Natural killer cell (primary cell): ENCODE measurements at regions not wholly inside any gene's neighbourhood (a gene's known extent, or its start where the extent isn't known, plus 50 kb on each side); places are given as distances from the start of the nearest gene placed in this dataset.

ENCODE experiments used
- ATAC-seq, 3 donors: fragments of 150-1000 bp in 2 of 3; fragments of 200-7000 bp in 1 of 3; cut with Tn5 transposase; 1 replicate in 1 of 3; 2 replicates in 2 of 3; pipeline ENCODE4 v1.10.0; 2021; ENCODE audit warnings: mild to moderate bottlenecking in 2 of 3, moderate library complexity in 2 of 3
- DNase-seq, 2 donors: peaks; one replicate each; pipeline versions ENCODE4 v3.0.0 to v3.0.0-alpha.2; 2013 to 2021; ENCODE audit warnings: mixed read lengths in 1 of 2
- H3K27ac ChIP-seq: one replicate; pipeline ENCODE4 v1.5.1; 2013; ENCODE audit warnings: mild to moderate bottlenecking, low read length
- H3K27me3 ChIP-seq: one replicate; pipeline ENCODE4 v1.6.1; 2013; ENCODE audit warnings: low read length; ENCODE audit not compliant: control insufficient read depth, insufficient read depth
- H3K36me3 ChIP-seq: one replicate; pipeline ENCODE4 v1.6.1; 2013; ENCODE audit warnings: low read length; ENCODE audit not compliant: control insufficient read depth, insufficient read depth
- H3K4me1 ChIP-seq: one replicate; pipeline ENCODE4 v1.6.1; 2013; ENCODE audit warnings: low read length; ENCODE audit not compliant: control insufficient read depth, insufficient read depth
- H3K4me3 ChIP-seq: one replicate; pipeline ENCODE4 v1.5.1; 2013; ENCODE audit warnings: low read length
- H3K9me3 ChIP-seq: one replicate; pipeline ENCODE4 v1.6.1; 2013; ENCODE audit warnings: low read length; ENCODE audit not compliant: control insufficient read depth, insufficient read depth
- H3K27ac Mint-ChIP-seq, 2 donors: one replicate each; pipeline ENCODE4 v1.8.0; 2022; ENCODE audit warnings: mild to moderate bottlenecking in 2 of 2, mixed read lengths in 2 of 2, moderate library complexity in 1 of 2
- H3K27me3 Mint-ChIP-seq, 2 donors: one replicate each; pipeline ENCODE4 v1.8.0; 2022; ENCODE audit warnings: low read depth in 2 of 2, mixed read lengths in 2 of 2
- H3K36me3 Mint-ChIP-seq: one replicate; pipeline ENCODE4 v1.8.0; 2022; ENCODE audit warnings: mixed read lengths
- H3K4me1 Mint-ChIP-seq, 2 donors: one replicate each; pipeline ENCODE4 v1.8.0; 2022; ENCODE audit warnings: mixed read lengths in 2 of 2
- H3K4me3 Mint-ChIP-seq: one replicate; pipeline ENCODE4 v1.8.0; 2022; ENCODE audit warnings: mild to moderate bottlenecking, moderate library complexity, mixed read lengths
- H3K9me3 Mint-ChIP-seq, 2 donors: one replicate each; pipeline ENCODE4 v1.8.0; 2022; ENCODE audit warnings: mixed read lengths in 2 of 2
- WGBS: methylation state at CpG from one replicate; pipeline ENCODE4 v1.1.7; 2013; ENCODE audit warnings: missing lambda C conversion rate; ENCODE audit not compliant: insufficient coverage; 5-methylcytosine and 5-hydroxymethylcytosine counted together
- intact Hi-C: fragments of 100-400 bp; cut with micrococcal nuclease; formaldehyde crosslinking; loops from one replicate; pipeline ENCODE4 v1.14.2; 2022
- TF ChIP-seq, protein P1 (sequence below): fragments of 200-600 bp; IDR thresholded peaks from one replicate; pipeline ENCODE4 v1.8.0; 2022; ENCODE audit warnings: antibody characterized with exemption

DNA sequence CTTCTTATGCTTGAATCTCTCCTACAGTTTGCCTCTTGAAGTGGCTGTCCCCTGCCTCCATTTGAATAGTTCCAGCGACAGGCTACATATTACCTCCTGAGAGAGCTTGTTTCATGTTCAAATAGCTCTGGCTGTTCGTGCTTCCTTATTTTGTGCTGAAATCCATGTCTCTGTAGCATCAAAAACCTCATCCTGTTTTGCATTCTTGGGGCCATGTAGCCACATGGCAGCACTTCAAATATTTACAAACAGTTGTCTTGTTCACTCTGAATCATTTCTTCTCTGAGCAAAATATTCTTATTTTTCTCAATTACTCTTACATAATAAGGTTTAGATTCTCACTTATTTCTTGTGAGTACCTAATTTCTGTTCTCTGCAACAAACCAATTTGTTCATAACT, 1243.1 kb upstream of the NXPH2 start:
- H3K27ac Mint-ChIP-seq = no peak overlapping the region
- intact Hi-C loops = no loop called here
- no peaks in the 10 kb centered on the region for H3K27me3 Mint-ChIP-seq
- no peak overlapping the region for H3K4me3 Mint-ChIP-seq
- Histone ChIP-seq H3K27me3 (no peaks in the 10 kb centered on the region), H3K9me3 (no peaks in the 10 kb centered on the region), H3K4me1 (no peaks in the 10 kb centered on the region), H3K27ac (no peak overlapping the region), H3K36me3 (no peaks in the 10 kb centered on the region), H3K4me3 (no peak overlapping the region)
- TF ChIP-seq, protein P1, sequence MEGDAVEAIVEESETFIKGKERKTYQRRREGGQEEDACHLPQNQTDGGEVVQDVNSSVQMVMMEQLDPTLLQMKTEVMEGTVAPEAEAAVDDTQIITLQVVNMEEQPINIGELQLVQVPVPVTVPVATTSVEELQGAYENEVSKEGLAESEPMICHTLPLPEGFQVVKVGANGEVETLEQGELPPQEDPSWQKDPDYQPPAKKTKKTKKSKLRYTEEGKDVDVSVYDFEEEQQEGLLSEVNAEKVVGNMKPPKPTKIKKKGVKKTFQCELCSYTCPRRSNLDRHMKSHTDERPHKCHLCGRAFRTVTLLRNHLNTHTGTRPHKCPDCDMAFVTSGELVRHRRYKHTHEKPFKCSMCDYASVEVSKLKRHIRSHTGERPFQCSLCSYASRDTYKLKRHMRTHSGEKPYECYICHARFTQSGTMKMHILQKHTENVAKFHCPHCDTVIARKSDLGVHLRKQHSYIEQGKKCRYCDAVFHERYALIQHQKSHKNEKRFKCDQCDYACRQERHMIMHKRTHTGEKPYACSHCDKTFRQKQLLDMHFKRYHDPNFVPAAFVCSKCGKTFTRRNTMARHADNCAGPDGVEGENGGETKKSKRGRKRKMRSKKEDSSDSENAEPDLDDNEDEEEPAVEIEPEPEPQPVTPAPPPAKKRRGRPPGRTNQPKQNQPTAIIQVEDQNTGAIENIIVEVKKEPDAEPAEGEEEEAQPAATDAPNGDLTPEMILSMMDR = no peak
- H3K9me3 Mint-ChIP-seq = peaks cover 4 to 16% of the 10 kb centered on the region in 2 donors
- WGBS = 33% methylated on average over 2 of the region's 2 CpGs
- peaks cover 6% of the 10 kb centered on the region for H3K36me3 Mint-ChIP-seq
- no peak for ATAC-seq
- no peaks in the 10 kb centered on the region for H3K4me1 Mint-ChIP-seq
- no peak for DNase-seq

DNA sequence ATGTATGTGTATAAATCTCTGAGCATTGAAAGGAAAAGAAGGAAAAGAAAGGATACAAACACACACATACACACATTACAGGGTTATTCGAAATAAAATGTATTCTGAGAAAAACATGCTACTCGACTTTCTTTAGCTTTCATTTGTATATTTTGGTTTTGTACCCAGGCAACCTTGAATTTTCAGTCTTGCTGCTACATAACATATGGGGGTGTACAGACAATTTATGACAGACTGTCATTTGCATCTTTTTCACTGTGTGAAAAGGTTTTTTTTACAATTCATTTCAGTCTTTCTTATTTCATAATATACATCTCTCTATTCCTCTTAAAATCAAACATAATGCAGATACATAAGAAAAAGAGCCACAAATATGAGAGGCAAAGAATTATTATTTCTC, 1238.4 kb upstream of the NXPH2 start:
- H3K36me3 Mint-ChIP-seq = peaks cover 6% of the 10 kb centered on the region
- no peaks in the 10 kb centered on the region for H3K27me3 Mint-ChIP-seq
- no peak overlapping the region for H3K27ac Mint-ChIP-seq
- Histone ChIP-seq H3K4me1 (no peaks in the 10 kb centered on the region), H3K9me3 (no peaks in the 10 kb centered on the region), H3K4me3 (no peak overlapping the region), H3K27ac (no peak overlapping the region), H3K27me3 (no peaks in the 10 kb centered on the region), H3K36me3 (no peaks in the 10 kb centered on the region)
- H3K4me1 Mint-ChIP-seq = no peaks in the 10 kb centered on the region
- TF ChIP-seq, protein P1 = no peak
- intact Hi-C loops = no loop called here
- ATAC-seq (no peak), DNase-seq (no peak)
- H3K9me3 Mint-ChIP-seq = peaks cover 9 to 27% of the 10 kb centered on the region in 2 donors
- WGBS = 86% methylated on average over 1 of the region's 2 CpGs
- H3K4me3 Mint-ChIP-seq = no peak overlapping the region

DNA sequence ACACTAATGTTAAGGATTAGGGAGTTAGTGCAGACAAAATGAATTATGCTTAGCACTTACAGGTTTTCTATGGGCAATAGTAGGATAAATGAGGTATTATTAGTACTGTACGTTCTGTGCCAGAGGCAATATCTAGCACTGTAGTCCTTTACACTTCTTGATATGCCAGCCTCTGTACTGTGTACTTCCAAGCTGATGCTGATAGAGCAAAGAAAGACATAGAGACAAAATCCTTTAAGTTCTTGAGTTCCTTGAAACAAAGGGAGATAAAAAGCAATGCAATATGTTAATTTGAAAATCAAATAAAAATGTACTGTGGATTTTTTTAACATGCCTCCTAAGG, 1234.0 kb upstream of the NXPH2 start:
- peaks cover 16 to 34% of the 10 kb centered on the region in 2 donors for H3K9me3 Mint-ChIP-seq
- TF ChIP-seq, protein P1 = no peak
- no peaks in the 10 kb centered on the region for H3K9me3 ChIP-seq
- intact Hi-C loops = no loop called here
- no peak overlapping the region for H3K4me3 Mint-ChIP-seq
- H3K36me3 Mint-ChIP-seq = peaks cover 3% of the 10 kb centered on the region
- no peaks in the 10 kb centered on the region for H3K36me3 ChIP-seq
- H3K4me3 ChIP-seq = no peak overlapping the region
- no peak overlapping the region for H3K27ac ChIP-seq
- no peaks in the 10 kb centered on the region for H3K4me1 ChIP-seq
- H3K4me1 Mint-ChIP-seq = no peaks in the 10 kb centered on the region
- H3K27ac Mint-ChIP-seq = no peak overlapping the region
- ATAC-seq (no peak), DNase-seq (no peak)
- H3K27me3 ChIP-seq = no peaks in the 10 kb centered on the region
- 79% methylated on average over 1 of the region's 1 CpG for WGBS
- H3K27me3 Mint-ChIP-seq = no peaks in the 10 kb centered on the region

DNA sequence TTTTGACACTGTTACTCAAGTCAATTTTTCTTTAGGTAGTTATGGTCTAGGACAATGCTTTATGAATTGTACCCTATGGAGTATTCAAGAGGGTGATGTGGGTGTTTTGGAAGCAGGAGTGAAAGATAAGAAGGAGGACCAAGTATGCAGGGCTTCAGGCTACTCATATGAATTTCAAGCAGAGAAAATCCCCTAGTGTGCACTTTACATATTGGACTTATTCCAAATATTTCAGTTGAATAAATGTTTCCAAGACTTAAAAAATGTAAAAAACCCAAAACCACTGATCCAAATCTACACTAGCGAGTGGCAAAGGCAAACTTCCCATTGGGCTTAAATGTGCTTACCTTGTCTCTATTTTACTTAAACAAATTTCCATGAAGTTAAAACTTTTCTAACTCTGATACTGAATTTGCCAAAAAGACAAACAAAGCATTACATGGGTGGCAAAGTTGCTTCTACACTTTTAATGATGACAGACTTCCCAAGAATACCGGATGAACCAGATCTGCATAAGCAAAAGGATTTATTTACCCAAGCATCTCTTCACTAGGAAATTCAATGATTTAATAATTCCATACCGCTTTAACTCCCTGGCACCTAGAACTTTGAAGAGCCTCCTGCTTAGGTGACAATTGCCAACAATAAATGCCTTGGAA, 1233.5 kb upstream of the NXPH2 start:
- Histone ChIP-seq H3K27ac (no peak overlapping the region), H3K36me3 (no peaks in the 10 kb centered on the region), H3K4me3 (no peak overlapping the region), H3K27me3 (no peaks in the 10 kb centered on the region), H3K9me3 (no peaks in the 10 kb centered on the region), H3K4me1 (no peaks in the 10 kb centered on the region)
- TF ChIP-seq, protein P1 = no peak
- H3K4me1 Mint-ChIP-seq = no peaks in the 10 kb centered on the region
- DNase-seq (no peak), ATAC-seq (no peak)
- intact Hi-C loops = no loop called here
- H3K4me3 Mint-ChIP-seq = no peak overlapping the region
- no peaks in the 10 kb centered on the region for H3K27me3 Mint-ChIP-seq
- peaks cover 14 to 32% of the 10 kb centered on the region in 2 donors for H3K9me3 Mint-ChIP-seq
- H3K36me3 Mint-ChIP-seq = no peaks in the 10 kb centered on the region
- no peak overlapping the region for H3K27ac Mint-ChIP-seq
- whole genome bisulfite sequencing = 89% methylated on average over 3 of the region's 3 CpGs
